ENCODE measurements at regions not wholly inside any gene's neighbourhood (a gene's known extent, or its start where the extent isn't known, plus 50 kb on each side); places are given as distances from the start of the nearest gene placed in this dataset.

DNA sequence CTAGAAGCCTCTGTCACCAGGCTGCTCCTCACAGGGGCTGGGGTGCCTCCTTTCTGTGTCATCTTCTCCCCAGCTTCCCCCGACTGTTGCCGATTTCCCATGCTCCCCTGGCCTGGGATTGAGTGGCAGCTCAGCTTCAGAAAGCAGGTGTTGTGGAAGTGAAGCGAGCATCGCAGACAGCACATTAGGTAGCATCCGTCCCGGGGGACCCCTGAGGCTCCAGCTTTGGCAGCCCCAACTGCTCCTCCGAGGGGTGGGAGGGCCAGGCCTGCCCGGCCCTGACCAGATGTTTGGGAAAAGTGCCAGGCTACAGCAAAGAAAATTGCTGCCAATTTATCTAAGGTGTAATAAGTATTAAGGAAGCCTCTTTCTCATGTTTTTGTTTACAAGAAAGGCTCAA lies 1045.6 kb downstream of the BCL11B start:
- no peak for TF ChIP-seq CTCF (IDR thresholded peaks at IDR 0.05)
- TF ChIP-seq POLR2A (IDR thresholded peaks at IDR 0.05): no peak

Measured in prostate gland (tissue), 2 donors.